ENCODE measurements at regions not wholly inside any gene's neighbourhood (a gene's known extent, or its start where the extent isn't known, plus 50 kb on each side); places are given as distances from the start of the nearest gene placed in this dataset.
"Not testable (repeated sequence)": the region's sequence is repeated elsewhere in the genome, so short reads cannot be mapped to it uniquely, and the experiment has no call there.

GRCh38 chr1:120542940-120543339 lies 128.1 kb downstream of the NBPF8 start:
- not testable (repeated sequence) for TF ChIP-seq CTCF (conservative IDR thresholded peaks at IDR 0.05; ENCODE audit: low read depth, low read length); EZH2 (IDR thresholded peaks at IDR 0.05; ENCODE audit: low read length, unreplicated experiment)
